ENCODE measurements at regions not wholly inside any gene's neighbourhood (a gene's known extent, or its start where the extent isn't known, plus 50 kb on each side); places are given as distances from the start of the nearest gene placed in this dataset.

GRCh38 chr15:95987299-95987698, 343.2 kb upstream of the NR2F2 start:
- H3K36me3 Mint-ChIP-seq: no peaks in the 10 kb centered on the region
- peaks cover 0 to 7% (median 2%) of the 10 kb centered on the region in 8 donors for H3K9me3 Mint-ChIP-seq
- no peak for DNase-seq
- Histone ChIP-seq H3K36me3 (ENCODE audit: insufficient read depth, low read length) (no peaks in the 10 kb centered on the region), H3K27me3 (ENCODE audit: insufficient read depth, low read length) (no peaks in the 10 kb centered on the region), H3K4me3 (ENCODE audit: low read length in 2 of 2) (no peak overlapping the region), H3K4me1 (ENCODE audit: insufficient read depth, low read length) (no peaks in the 10 kb centered on the region), H3K9me3 (ENCODE audit: control insufficient read depth in 1 of 2, low read length in 2 of 2) (no peaks in the 10 kb centered on the region), H3K27ac (ENCODE audit: low read depth, low read length) (no peak overlapping the region)
- peaks cover 0 to 5% of the 10 kb centered on the region in 2 donors for H3K27me3 Mint-ChIP-seq
- H3K4me1 Mint-ChIP-seq: peaks cover 0 to 3% (median 3%) of the 10 kb centered on the region in 4 donors
- CTCF ChIA-PET (ENCODE audit: partially characterized antibody): no interaction called here
- intact Hi-C loops (cut with micrococcal nuclease): no loop called here
- no peak overlapping the region for H3K27ac Mint-ChIP-seq
- POLR2A ChIA-PET (ENCODE audit: partially characterized antibody): no interaction called here
- H3K4me3 Mint-ChIP-seq: no peak overlapping the region

- Mint-ChIP-seq H3K36me3 (no peaks in the 10 kb centered on the region), H3K27me3 (peaks cover 0 to 5% of the 10 kb centered on the region in 2 donors), H3K4me3 (no peak overlapping the region), H3K4me1 (peaks cover 0 to 3% (median 3%) of the 10 kb centered on the region in 4 donors), H3K9me3 (peaks cover 0 to 7% (median 2%) of the 10 kb centered on the region in 8 donors), H3K27ac (no peak overlapping the region)
- intact Hi-C loops (cut with micrococcal nuclease): no loop called here
- Histone ChIP-seq H3K36me3 (ENCODE audit: insufficient read depth, low read length) (no peaks in the 10 kb centered on the region), H3K27me3 (ENCODE audit: insufficient read depth, low read length) (no peaks in the 10 kb centered on the region), H3K4me1 (ENCODE audit: insufficient read depth, low read length) (no peaks in the 10 kb centered on the region), H3K4me3 (ENCODE audit: low read length in 2 of 2) (no peak overlapping the region), H3K27ac (ENCODE audit: low read depth, low read length) (no peak overlapping the region), H3K9me3 (ENCODE audit: control insufficient read depth in 1 of 2, low read length in 2 of 2) (no peaks in the 10 kb centered on the region)
- DNase-seq: no peak
- POLR2A ChIA-PET (ENCODE audit: partially characterized antibody): no interaction called here
- CTCF ChIA-PET (ENCODE audit: partially characterized antibody): no interaction called here
Measured at GRCh38 chr15:95987886-95988573, 342.5 kb upstream of the NR2F2 start.

DNA sequence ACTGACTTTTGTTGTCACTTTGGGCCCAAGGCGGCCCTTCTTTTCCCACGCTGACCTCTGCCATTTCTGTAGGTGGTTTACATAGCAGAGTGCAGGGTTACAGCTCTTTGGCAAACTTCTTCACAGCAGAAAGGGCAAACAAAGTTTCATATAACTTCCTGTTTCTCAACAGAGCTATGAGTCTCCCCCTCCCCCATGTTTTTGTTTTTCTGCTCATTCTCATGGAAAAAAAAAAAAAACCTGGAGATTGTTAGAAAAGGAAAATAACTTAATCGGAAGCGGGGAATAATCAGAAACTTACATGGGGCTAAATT, 342.0 kb upstream of the NR2F2 start:
- CTCF ChIA-PET (ENCODE audit: partially characterized antibody): no interaction called here
- no peak overlapping the region for H3K27ac ChIP-seq (ENCODE audit: low read depth, low read length)
- Mint-ChIP-seq H3K36me3 (no peaks in the 10 kb centered on the region), H3K4me3 (no peak overlapping the region), H3K9me3 (peaks cover 0 to 7% (median 2%) of the 10 kb centered on the region in 8 donors), H3K27me3 (peaks cover 0 to 5% of the 10 kb centered on the region in 2 donors), H3K27ac (no peak overlapping the region), H3K4me1 (peaks cover 0 to 3% (median 3%) of the 10 kb centered on the region in 4 donors)
- POLR2A ChIA-PET (ENCODE audit: partially characterized antibody): no interaction called here
- intact Hi-C loops (cut with micrococcal nuclease): no loop called here
- DNase-seq: no peak
- no peaks in the 10 kb centered on the region for H3K36me3 ChIP-seq (ENCODE audit: insufficient read depth, low read length)
- no peaks in the 10 kb centered on the region for H3K27me3 ChIP-seq (ENCODE audit: insufficient read depth, low read length)
- H3K9me3 ChIP-seq (ENCODE audit: control insufficient read depth in 1 of 2, low read length in 2 of 2): no peaks in the 10 kb centered on the region
- no peaks in the 10 kb centered on the region for H3K4me1 ChIP-seq (ENCODE audit: insufficient read depth, low read length)
- no peak overlapping the region for H3K4me3 ChIP-seq (ENCODE audit: low read length in 2 of 2)

- Mint-ChIP-seq H3K27me3 (peaks cover 2 to 5% of the 10 kb centered on the region in 2 donors), H3K36me3 (no peaks in the 10 kb centered on the region)
- CTCF ChIA-PET (ENCODE audit: partially characterized antibody): no interaction called here
Measured at GRCh38 chr15:95989392-95989791, 341.1 kb upstream of the NR2F2 start.

GRCh38 chr15:95990833-95991232, 339.7 kb upstream of the NR2F2 start:
- H3K36me3 Mint-ChIP-seq: no peaks in the 10 kb centered on the region
- H3K9me3 Mint-ChIP-seq: peaks cover 0 to 7% (median under 1%) of the 10 kb centered on the region in 8 donors
- CTCF ChIA-PET (ENCODE audit: partially characterized antibody): no interaction called here
- intact Hi-C loops (cut with micrococcal nuclease): no loop called here
- H3K4me1 Mint-ChIP-seq: peaks cover 0 to 9% (median 5%) of the 10 kb centered on the region in 4 donors
- Histone ChIP-seq H3K4me3 (ENCODE audit: low read length in 2 of 2) (no peak overlapping the region), H3K27me3 (ENCODE audit: insufficient read depth, low read length) (no peaks in the 10 kb centered on the region), H3K9me3 (ENCODE audit: control insufficient read depth in 1 of 2, low read length in 2 of 2) (no peaks in the 10 kb centered on the region), H3K4me1 (ENCODE audit: insufficient read depth, low read length) (no peaks in the 10 kb centered on the region), H3K36me3 (ENCODE audit: insufficient read depth, low read length) (no peaks in the 10 kb centered on the region), H3K27ac (ENCODE audit: low read depth, low read length) (no peak overlapping the region)
- H3K27me3 Mint-ChIP-seq: peaks cover 2 to 8% of the 10 kb centered on the region in 2 donors
- H3K4me3 Mint-ChIP-seq: no peak overlapping the region
- POLR2A ChIA-PET (ENCODE audit: partially characterized antibody): no interaction called here
- no peak overlapping the region for H3K27ac Mint-ChIP-seq
- DNase-seq: no peak

More at GRCh38 chr15:95989392-95989791, 341.1 kb upstream of the NR2F2 start:
- Mint-ChIP-seq H3K4me1 (peaks cover 0 to 3% (median 3%) of the 10 kb centered on the region in 4 donors), H3K27ac (no peak overlapping the region), H3K9me3 (peaks cover 0 to 7% (median 2%) of the 10 kb centered on the region in 8 donors), H3K4me3 (no peak overlapping the region)
- POLR2A ChIA-PET (ENCODE audit: partially characterized antibody): no interaction called here
- no peaks in the 10 kb centered on the region for H3K4me1 ChIP-seq (ENCODE audit: insufficient read depth, low read length)
- DNase-seq: no peak
- no peaks in the 10 kb centered on the region for H3K9me3 ChIP-seq (ENCODE audit: control insufficient read depth in 1 of 2, low read length in 2 of 2)
- intact Hi-C loops (cut with micrococcal nuclease): no loop called here
- H3K27me3 ChIP-seq (ENCODE audit: insufficient read depth, low read length): no peaks in the 10 kb centered on the region
- H3K4me3 ChIP-seq (ENCODE audit: low read length in 2 of 2): no peak overlapping the region
- no peak overlapping the region for H3K27ac ChIP-seq (ENCODE audit: low read depth, low read length)
- H3K36me3 ChIP-seq (ENCODE audit: insufficient read depth, low read length): no peaks in the 10 kb centered on the region

DNA sequence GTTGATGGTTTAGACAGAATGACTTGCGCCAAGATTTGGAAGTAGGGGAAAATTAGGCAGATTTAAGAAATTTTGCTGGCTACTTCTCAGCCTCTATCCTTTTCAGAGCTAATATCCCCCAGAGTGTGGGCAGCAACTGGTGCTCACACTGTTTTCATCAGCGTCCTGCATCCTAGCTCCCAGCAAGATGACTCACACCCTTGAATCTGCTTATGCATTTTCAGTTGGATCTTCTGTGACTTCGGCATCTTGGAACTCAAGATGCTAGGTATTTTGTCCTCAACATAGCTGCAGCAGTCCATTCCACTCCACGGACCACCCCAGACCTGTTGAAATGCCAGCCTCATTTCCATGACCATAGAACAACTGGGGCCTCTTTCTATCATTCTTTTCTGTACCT, 336.1 kb upstream of the NR2F2 start:
- Histone ChIP-seq H3K27me3 (ENCODE audit: insufficient read depth, low read length) (no peaks in the 10 kb centered on the region), H3K4me1 (ENCODE audit: insufficient read depth, low read length) (peaks cover 7% of the 10 kb centered on the region), H3K27ac (ENCODE audit: low read depth, low read length) (no peak overlapping the region), H3K4me3 (ENCODE audit: low read length in 2 of 2) (no peak overlapping the region), H3K36me3 (ENCODE audit: insufficient read depth, low read length) (no peaks in the 10 kb centered on the region), H3K9me3 (ENCODE audit: control insufficient read depth in 1 of 2, low read length in 2 of 2) (no peaks in the 10 kb centered on the region)
- no peaks in the 10 kb centered on the region for H3K36me3 Mint-ChIP-seq
- no peak overlapping the region for H3K4me3 Mint-ChIP-seq
- H3K27ac Mint-ChIP-seq: no peak overlapping the region
- ChIA-PET CTCF (ENCODE audit: partially characterized antibody) (no interaction called here), POLR2A (ENCODE audit: partially characterized antibody) (no interaction called here)
- peaks cover 2 to 8% of the 10 kb centered on the region in 2 donors for H3K27me3 Mint-ChIP-seq
- H3K9me3 Mint-ChIP-seq: peaks cover 0 to 6% (median 0%) of the 10 kb centered on the region in 8 donors
- no peak for DNase-seq
- H3K4me1 Mint-ChIP-seq: peaks cover 7 to 10% (median 8%) of the 10 kb centered on the region in 4 donors
- intact Hi-C loops (cut with micrococcal nuclease): no loop called here

- Mint-ChIP-seq H3K27ac (no peak overlapping the region), H3K36me3 (no peaks in the 10 kb centered on the region), H3K9me3 (no peaks in the 10 kb centered on the region), H3K4me1 (peaks cover 6 to 10% (median 7%) of the 10 kb centered on the region in 4 donors), H3K4me3 (no peak overlapping the region), H3K27me3 (peaks cover 2 to 4% of the 10 kb centered on the region in 2 donors)
- Histone ChIP-seq H3K4me1 (ENCODE audit: insufficient read depth, low read length) (peaks cover 7% of the 10 kb centered on the region), H3K36me3 (ENCODE audit: insufficient read depth, low read length) (no peaks in the 10 kb centered on the region), H3K27ac (ENCODE audit: low read depth, low read length) (no peak overlapping the region), H3K27me3 (ENCODE audit: insufficient read depth, low read length) (no peaks in the 10 kb centered on the region), H3K9me3 (ENCODE audit: control insufficient read depth in 1 of 2, low read length in 2 of 2) (no peaks in the 10 kb centered on the region), H3K4me3 (ENCODE audit: low read length in 2 of 2) (no peak overlapping the region)
- ChIA-PET CTCF (ENCODE audit: partially characterized antibody) (no interaction called here), POLR2A (ENCODE audit: partially characterized antibody) (interaction anchor here (0.5 kb wide), 1 partner anchor 262 kb away, joined by 3 read pairs; no protein-coding TSS in a partner anchor)
- intact Hi-C loops (cut with micrococcal nuclease): no loop called here
- no peak for DNase-seq
Measured at GRCh38 chr15:95995375-95996168, 334.9 kb upstream of the NR2F2 start.

Measured in CD4-positive, alpha-beta memory T cell (primary cell).